T-helper 17 cell (primary cell): ENCODE measurements at regions not wholly inside any gene's neighbourhood (a gene's known extent, or its start where the extent isn't known, plus 50 kb on each side); places are given as distances from the start of the nearest gene placed in this dataset.

Source experiments
- ATAC-seq: fragments of 150-1000 bp; cut with Tn5 transposase; 2 replicates; pipeline ENCODE4 v1.10.0; 2021; ENCODE audit warnings: mild to moderate bottlenecking, moderate library complexity
- DNase-seq, 3 donors: peaks; one replicate each; pipeline versions ENCODE4 v3.0.0 to v3.0.0-alpha.2; 2020 to 2021
- H3K9me3 ChIP-seq: one replicate; pipeline ENCODE4 v1.7.0; 2013; ENCODE audit warnings: low read length, mild to moderate bottlenecking; ENCODE audit not compliant: control insufficient read depth, poor library complexity, severe bottlenecking
- H3K27ac Mint-ChIP-seq: one replicate; pipeline ENCODE4 v1.8.0; 2022; ENCODE audit warnings: mild to moderate bottlenecking, moderate library complexity, mixed read lengths
- H3K27me3 Mint-ChIP-seq: one replicate; pipeline ENCODE4 v1.8.0; 2022; ENCODE audit warnings: mixed read lengths
- H3K36me3 Mint-ChIP-seq: one replicate; pipeline ENCODE4 v1.8.0; 2022; ENCODE audit warnings: low read depth, mixed read lengths
- H3K4me1 Mint-ChIP-seq: one replicate; pipeline ENCODE4 v1.8.0; 2022; ENCODE audit warnings: mild to moderate bottlenecking, mixed read lengths
- H3K4me3 Mint-ChIP-seq: one replicate; pipeline ENCODE4 v1.8.0; 2022; ENCODE audit warnings: mild to moderate bottlenecking, moderate library complexity, mixed read lengths

DNA sequence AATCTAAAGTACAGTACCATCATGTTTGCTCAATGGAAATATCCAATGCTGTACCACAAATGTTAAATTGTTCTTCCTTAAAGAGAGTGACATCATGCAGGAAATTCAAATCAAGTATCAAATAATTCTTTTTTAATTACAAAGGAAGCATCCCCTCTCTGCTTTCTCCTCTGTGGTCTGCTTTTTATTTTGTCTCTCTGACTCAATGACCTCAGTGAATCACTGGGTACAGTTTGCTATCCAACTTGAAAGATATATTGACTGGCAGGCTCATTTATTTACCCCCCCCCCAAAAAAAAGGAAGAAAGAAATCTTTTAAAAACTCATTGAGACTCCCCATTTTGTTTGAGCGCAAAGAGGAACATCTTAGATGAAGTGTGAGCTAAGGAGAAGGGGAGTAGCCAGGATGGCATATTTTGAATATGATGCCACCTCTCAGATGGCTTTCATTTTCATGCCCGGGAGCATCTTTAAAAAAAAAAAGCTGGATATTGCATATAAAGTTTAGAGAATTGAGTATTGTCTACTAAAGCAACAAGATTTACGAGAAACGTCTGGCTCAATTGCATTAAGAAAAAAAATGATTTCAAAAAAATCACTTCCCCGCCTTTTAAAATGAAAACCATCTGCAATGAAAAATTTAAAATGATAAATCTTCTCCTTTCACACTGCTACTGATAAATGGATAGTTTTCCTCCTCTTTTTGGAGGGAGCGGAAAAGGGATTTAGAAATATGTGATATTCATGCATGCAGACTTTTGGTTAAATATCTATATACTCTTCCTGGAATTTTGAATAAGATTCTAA lies 307.1 kb upstream of the DPH6 start:
- DNase-seq (no peak), ATAC-seq (no peak)
- H3K9me3 ChIP-seq: no peaks in the 10 kb centered on the region
- Mint-ChIP-seq H3K27ac (no peak overlapping the region), H3K27me3 (no peaks in the 10 kb centered on the region), H3K4me1 (no peaks in the 10 kb centered on the region), H3K4me3 (no peak overlapping the region), H3K36me3 (no peaks in the 10 kb centered on the region)

DNA sequence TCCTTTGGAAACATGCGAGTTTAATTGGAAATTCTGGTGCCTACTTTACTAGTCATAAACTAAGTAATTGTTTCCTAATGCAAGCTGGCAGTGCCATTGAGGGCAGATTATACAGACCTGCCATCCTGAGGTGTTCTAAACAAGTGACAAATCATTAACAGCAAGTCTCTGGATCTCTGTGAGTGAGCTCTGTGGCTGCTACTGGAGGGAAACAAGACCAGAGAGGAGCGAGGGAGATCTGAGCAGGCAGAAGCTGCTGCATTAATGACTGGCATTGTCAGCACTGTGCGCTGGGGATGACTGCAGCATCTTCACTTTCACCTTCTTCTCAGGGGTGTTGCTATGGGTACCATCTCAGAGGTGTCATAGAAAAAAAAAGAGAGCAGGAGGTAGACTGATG lies 308.4 kb upstream of the DPH6 start:
- Mint-ChIP-seq H3K4me1 (no peaks in the 10 kb centered on the region), H3K27me3 (no peaks in the 10 kb centered on the region), H3K4me3 (no peak overlapping the region), H3K27ac (no peak overlapping the region), H3K36me3 (no peaks in the 10 kb centered on the region)
- no peaks in the 10 kb centered on the region for H3K9me3 ChIP-seq
- ATAC-seq: no peak
- no peak for DNase-seq

DNA sequence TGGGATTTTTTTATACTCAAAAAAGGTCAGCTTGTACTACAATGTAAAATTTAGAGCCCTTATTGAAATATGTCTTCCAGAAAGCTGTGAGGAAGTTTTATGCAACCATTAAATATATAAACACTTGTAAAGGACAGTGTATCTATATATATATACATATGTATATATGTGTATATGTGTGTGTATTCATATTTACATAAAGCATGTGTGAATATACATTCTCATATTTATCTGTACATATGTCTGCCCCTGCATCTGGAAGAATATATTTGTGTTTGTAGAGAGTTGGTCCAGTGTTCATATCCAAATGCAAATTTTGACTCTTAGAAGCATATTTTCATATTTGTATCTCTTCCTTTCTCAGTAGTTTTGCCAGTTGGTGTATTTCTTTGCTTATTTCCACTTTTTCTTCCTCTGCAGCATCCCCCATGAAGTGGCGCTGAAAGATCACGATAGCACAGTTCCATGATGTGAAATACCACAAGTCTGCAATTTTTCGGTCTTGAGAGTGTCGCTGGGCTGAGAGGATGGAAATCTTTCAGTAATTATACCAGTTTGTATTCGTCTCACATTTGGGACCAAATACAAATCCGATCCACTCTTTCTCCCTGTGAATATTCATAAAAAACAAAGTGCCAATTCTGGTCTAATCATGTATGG lies 311.7 kb upstream of the DPH6 start:
- DNase-seq: no peak
- no peaks in the 10 kb centered on the region for H3K4me1 Mint-ChIP-seq
- no peaks in the 10 kb centered on the region for H3K9me3 ChIP-seq
- H3K27me3 Mint-ChIP-seq: no peaks in the 10 kb centered on the region
- H3K36me3 Mint-ChIP-seq: no peaks in the 10 kb centered on the region
- no peak overlapping the region for H3K27ac Mint-ChIP-seq
- no peak for ATAC-seq
- no peak overlapping the region for H3K4me3 Mint-ChIP-seq

DNA sequence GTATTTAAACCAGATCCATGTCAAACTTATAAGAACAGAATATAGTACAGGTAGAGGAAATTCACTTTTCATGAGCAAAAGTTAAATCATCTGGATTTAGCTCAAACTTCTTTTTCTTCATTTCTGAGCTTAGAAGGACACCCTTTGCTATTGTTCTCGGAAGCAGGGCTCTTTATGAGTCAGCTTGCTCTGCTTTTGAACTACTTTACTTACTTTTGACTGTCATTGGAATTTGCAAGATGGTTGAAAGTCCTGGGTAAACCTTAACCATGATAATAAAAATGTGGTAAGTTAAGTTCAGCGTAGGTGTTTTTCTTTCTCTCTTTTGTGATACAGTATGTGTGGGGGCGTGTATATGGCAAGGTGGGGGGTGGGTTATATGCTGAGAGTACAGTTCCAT lies 312.7 kb upstream of the DPH6 start:
- Mint-ChIP-seq H3K4me3 (no peak overlapping the region), H3K4me1 (no peaks in the 10 kb centered on the region), H3K36me3 (no peaks in the 10 kb centered on the region), H3K27ac (no peak overlapping the region), H3K27me3 (no peaks in the 10 kb centered on the region)
- no peak for DNase-seq
- ATAC-seq: no peak
- H3K9me3 ChIP-seq: no peaks in the 10 kb centered on the region

DNA sequence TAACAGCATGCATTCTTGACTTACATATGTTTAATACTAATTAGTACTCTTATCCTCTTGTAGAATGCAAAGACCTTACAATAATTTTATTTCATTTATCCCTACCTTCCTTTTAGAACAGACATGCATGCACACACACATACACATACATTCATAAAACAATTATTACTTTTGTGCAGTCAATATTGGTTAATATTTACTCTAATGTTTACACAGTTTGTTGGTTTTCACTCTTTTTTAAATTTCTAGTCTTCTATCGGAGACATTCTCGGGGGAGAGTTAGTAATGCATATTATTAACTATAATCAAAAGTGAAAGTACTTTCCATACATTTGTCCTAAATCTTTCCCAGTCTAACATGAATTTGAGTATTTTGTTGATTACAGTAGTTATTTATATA lies 317.7 kb upstream of the DPH6 start:
- Mint-ChIP-seq H3K27ac (no peak overlapping the region), H3K36me3 (no peaks in the 10 kb centered on the region), H3K4me1 (no peaks in the 10 kb centered on the region), H3K4me3 (no peak overlapping the region), H3K27me3 (no peaks in the 10 kb centered on the region)
- ATAC-seq (no peak), DNase-seq (no peak)
- H3K9me3 ChIP-seq: no peaks in the 10 kb centered on the region

DNA sequence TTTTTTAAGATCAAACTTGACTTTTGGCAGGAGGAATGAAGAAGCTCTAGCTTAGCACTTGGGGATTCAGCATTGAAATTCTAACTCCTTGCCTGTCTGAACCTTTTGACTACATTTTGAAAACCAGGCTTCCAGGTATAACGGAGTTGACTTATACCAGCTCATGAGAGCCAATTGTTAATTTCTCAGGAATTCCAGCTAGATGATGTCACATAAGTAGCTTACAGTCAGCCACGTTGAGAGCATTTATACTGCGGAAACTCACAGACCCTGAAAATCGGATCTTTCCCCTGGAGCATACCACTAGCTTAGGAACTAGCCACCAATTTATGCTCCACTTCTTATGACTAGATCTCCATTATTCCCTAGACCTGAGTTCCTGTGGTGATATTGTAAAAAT lies 321.4 kb upstream of the DPH6 start:
- no peaks in the 10 kb centered on the region for H3K9me3 ChIP-seq
- no peak for ATAC-seq
- H3K4me3 Mint-ChIP-seq: no peak overlapping the region
- no peak overlapping the region for H3K27ac Mint-ChIP-seq
- no peaks in the 10 kb centered on the region for H3K36me3 Mint-ChIP-seq
- DNase-seq: no peak
- no peaks in the 10 kb centered on the region for H3K27me3 Mint-ChIP-seq
- no peaks in the 10 kb centered on the region for H3K4me1 Mint-ChIP-seq

DNA sequence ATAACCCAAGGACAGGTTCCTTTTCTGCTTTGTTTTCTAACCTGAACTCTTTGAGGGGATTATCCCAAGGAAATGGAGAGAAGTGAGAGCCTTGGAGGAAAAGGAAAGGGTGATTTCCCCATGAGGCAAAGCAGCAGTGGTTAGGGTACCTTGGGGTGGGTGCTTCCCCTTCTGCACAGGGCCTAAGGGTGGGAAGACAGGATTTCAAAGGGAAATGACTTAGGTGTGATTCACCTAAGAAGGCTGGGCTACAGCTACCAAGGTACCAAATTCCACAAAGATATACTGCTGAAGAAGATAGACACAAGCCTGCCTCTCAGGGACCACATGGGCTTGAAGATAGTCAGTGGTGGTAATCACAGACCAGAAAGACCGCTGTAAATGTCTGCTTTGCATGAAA lies 325.3 kb upstream of the DPH6 start:
- H3K9me3 ChIP-seq: no peaks in the 10 kb centered on the region
- Mint-ChIP-seq H3K27ac (no peak overlapping the region), H3K4me1 (no peaks in the 10 kb centered on the region), H3K27me3 (no peaks in the 10 kb centered on the region), H3K36me3 (no peaks in the 10 kb centered on the region), H3K4me3 (no peak overlapping the region)
- DNase-seq (no peak), ATAC-seq (no peak)

DNA sequence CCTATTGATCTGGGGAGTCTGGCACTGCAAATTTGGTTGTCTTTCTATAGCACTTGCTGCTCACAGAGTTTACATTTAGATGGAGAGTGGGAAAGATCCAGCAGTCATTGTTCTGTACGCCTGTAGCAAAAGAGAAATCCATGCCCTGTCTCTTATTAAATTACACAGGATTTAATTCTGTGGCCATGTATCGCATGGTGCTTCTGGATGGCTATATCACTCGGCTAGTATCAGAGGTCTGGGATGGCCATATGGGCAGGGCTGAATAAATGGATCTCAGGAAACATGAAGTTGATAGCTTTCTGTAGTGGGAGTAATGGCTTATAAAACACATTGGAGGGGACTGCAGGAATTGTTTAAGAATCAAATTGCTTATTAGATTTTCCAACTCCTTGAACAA lies 325.8 kb upstream of the DPH6 start:
- Mint-ChIP-seq H3K36me3 (no peaks in the 10 kb centered on the region), H3K4me3 (no peak overlapping the region), H3K27me3 (no peaks in the 10 kb centered on the region), H3K27ac (no peak overlapping the region), H3K4me1 (no peaks in the 10 kb centered on the region)
- DNase-seq: no peak
- H3K9me3 ChIP-seq: no peaks in the 10 kb centered on the region
- no peak for ATAC-seq

DNA sequence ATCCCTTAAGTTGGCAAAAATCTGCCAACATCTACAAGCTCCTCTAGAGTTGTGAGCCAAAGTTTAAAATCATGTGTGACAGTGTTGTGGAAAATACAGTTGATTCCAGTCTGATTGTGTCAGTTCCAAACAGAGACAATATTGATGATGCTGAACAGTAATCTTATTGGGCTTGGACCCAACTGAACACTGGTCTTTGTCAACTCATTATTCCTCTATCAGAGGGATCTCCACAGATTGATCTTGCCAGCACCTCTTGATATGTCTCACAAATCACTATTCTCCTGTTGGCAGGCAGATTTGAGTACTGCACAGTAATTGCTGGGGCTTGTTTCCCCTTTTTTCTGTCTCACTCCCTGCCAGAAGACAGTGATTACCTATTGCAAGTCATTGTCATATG lies 326.6 kb upstream of the DPH6 start:
- no peak for DNase-seq
- H3K9me3 ChIP-seq: no peaks in the 10 kb centered on the region
- no peak for ATAC-seq
- Mint-ChIP-seq H3K4me1 (no peaks in the 10 kb centered on the region), H3K4me3 (no peak overlapping the region), H3K36me3 (no peaks in the 10 kb centered on the region), H3K27me3 (no peaks in the 10 kb centered on the region), H3K27ac (no peak overlapping the region)

DNA sequence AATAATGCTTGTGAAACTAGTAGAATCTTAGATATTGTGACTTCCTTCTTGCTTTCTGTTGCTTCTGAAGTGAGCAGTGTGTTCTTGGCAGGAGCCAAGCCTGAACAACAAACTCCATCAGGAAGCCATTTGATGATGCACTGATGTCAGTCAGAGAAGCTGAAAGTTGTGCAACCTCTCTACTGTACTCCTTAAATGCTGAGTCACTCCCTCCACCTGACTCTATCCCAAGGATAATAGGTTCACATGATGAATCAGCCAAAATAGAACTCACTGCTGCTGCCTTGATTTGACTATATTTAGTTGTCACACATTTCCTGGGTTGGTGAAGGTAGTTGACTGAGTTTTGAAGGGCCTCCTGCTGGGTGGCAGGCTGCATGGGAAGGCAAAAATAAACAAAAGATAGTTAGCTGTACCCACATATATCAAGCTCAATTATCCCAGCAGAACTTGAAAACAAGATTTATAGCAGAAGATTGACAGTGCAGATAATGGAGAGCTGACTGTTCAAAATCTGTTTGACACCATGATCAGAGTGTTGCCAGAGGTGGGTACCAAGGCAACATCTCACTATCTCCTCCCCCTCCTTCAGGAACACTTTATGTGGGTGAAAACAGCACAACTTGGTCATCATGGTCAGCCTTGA lies 328.4 kb upstream of the DPH6 start:
- no peaks in the 10 kb centered on the region for H3K36me3 Mint-ChIP-seq
- no peaks in the 10 kb centered on the region for H3K27me3 Mint-ChIP-seq
- no peak for ATAC-seq
- no peak overlapping the region for H3K27ac Mint-ChIP-seq
- H3K4me3 Mint-ChIP-seq: no peak overlapping the region
- H3K4me1 Mint-ChIP-seq: no peaks in the 10 kb centered on the region
- no peaks in the 10 kb centered on the region for H3K9me3 ChIP-seq
- no peak for DNase-seq

DNA sequence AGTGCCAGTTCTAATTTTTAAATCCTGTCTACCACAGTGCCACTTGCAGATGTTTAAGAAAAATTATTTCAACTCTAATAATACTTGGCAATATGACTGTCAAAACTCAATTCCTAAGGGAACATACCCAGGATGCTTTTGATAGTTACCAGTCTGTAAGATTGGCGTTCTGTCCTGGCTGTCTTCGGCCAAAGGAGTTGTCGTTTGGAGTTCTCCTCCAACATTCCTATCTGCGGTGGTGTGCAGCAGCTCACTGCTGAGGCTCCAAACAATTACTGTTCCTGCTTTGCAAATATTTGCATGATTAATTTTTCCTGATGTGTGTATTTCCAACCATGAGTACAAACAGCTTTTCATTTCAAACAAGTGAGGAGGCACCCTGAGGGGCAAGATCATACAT lies 330.8 kb upstream of the DPH6 start:
- Mint-ChIP-seq H3K27ac (no peak overlapping the region), H3K4me1 (no peaks in the 10 kb centered on the region), H3K36me3 (no peaks in the 10 kb centered on the region), H3K27me3 (no peaks in the 10 kb centered on the region), H3K4me3 (no peak overlapping the region)
- no peak for DNase-seq
- ATAC-seq: no peak
- H3K9me3 ChIP-seq: no peaks in the 10 kb centered on the region

DNA sequence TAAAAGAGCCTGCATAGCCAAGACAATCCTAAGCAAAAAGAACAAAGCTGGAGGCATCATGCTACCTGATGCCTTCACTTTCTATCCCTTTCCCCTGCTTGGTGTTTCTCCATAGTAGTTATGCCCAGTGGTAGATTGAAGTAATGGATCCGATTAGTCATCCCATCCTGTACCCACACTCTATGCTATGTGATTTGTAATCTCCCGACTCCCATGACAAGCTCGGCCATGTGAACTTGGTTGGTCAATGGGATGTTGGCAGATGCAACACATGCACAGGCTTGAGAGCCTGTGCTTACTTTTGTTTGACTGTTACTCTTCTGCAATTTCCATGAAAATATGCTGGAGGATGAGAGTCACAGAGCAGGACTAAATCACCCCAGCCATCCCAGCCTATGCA lies 334.9 kb upstream of the DPH6 start:
- no peaks in the 10 kb centered on the region for H3K9me3 ChIP-seq
- DNase-seq: no peak
- H3K27me3 Mint-ChIP-seq: no peaks in the 10 kb centered on the region
- no peak overlapping the region for H3K27ac Mint-ChIP-seq
- H3K36me3 Mint-ChIP-seq: no peaks in the 10 kb centered on the region
- no peak for ATAC-seq
- no peaks in the 10 kb centered on the region for H3K4me1 Mint-ChIP-seq
- H3K4me3 Mint-ChIP-seq: no peak overlapping the region

DNA sequence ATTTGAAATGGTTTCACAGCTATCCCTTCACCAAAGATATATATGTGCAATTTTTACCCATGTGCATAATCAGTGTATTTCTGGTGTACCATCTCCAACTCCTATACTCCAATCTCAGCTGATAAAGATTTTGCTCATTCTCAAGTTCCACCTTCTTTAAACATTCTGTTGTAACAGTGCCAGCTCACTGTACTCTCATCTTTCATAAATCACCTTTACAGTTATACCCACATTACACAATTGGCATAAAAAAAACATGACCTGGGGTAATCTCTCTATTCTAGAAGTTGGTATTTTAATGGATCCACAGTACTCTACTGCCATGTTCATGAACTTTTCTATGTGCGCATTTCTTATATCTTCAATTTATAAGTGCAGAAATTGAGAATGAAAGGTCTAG lies 339.9 kb upstream of the DPH6 start:
- H3K27me3 Mint-ChIP-seq: no peaks in the 10 kb centered on the region
- H3K9me3 ChIP-seq: no peaks in the 10 kb centered on the region
- H3K27ac Mint-ChIP-seq: no peak overlapping the region
- H3K36me3 Mint-ChIP-seq: no peaks in the 10 kb centered on the region
- H3K4me1 Mint-ChIP-seq: no peaks in the 10 kb centered on the region
- DNase-seq: no peak
- H3K4me3 Mint-ChIP-seq: no peak overlapping the region
- no peak for ATAC-seq

DNA sequence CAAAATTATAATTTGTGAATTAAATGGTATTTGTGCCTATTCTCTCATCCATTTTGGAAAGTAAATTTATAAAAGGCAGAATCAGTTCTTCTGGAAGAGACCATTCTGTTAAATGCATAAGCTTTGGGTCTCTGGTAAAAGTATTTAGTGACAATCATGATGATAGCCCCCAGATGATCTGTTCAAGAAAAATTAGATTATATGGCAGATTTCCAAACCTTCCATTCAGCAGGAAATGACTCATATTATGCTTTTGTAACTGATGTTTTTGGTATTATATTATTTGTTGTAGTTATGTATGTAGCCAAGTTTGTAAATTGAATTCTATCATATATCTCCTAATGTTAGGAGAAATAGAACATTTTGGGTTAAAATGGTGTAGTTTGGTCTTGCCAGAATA lies 340.8 kb upstream of the DPH6 start:
- H3K4me1 Mint-ChIP-seq: no peaks in the 10 kb centered on the region
- H3K27me3 Mint-ChIP-seq: no peaks in the 10 kb centered on the region
- ATAC-seq: no peak
- DNase-seq: no peak
- H3K9me3 ChIP-seq: no peaks in the 10 kb centered on the region
- no peaks in the 10 kb centered on the region for H3K36me3 Mint-ChIP-seq
- H3K27ac Mint-ChIP-seq: no peak overlapping the region
- H3K4me3 Mint-ChIP-seq: no peak overlapping the region
